HG03159 (cell line): ENCODE measurements at regions not wholly inside any gene's neighbourhood (a gene's known extent, or its start where the extent isn't known, plus 50 kb on each side); places are given as distances from the start of the nearest gene placed in this dataset.
"Not testable (repeated sequence)": the region's sequence is repeated elsewhere in the genome, so short reads cannot be mapped to it uniquely, and the experiment has no call there.

Experiments used
- ATAC-seq: cut with Tn5 transposase; IDR thresholded peaks from one replicate; pipeline ENCODE4 v1.9.1; 2021; ENCODE audit warnings: mild to moderate bottlenecking, moderate library complexity; ENCODE audit not compliant: unreplicated experiment

GRCh38 chr7:49099587-49100326 lies 175.4 kb downstream of the CDC14C start:
- no peak for ATAC-seq

- not testable (repeated sequence) for ATAC-seq
Observed at GRCh38 chr7:49100908-49101740, 176.8 kb downstream of the CDC14C start.

- ATAC-seq: no peak
Observed at GRCh38 chr7:49102411-49102810, 178.1 kb downstream of the CDC14C start.

- no peak for ATAC-seq
Observed at GRCh38 chr7:49111706-49112105, 187.4 kb downstream of the CDC14C start.

GRCh38 chr7:49112222-49112621 lies 187.9 kb downstream of the CDC14C start:
- ATAC-seq: no peak

- no peak for ATAC-seq
Observed at GRCh38 chr7:49112647-49113046, 188.3 kb downstream of the CDC14C start.

GRCh38 chr7:49119706-49120105 lies 195.4 kb downstream of the CDC14C start:
- ATAC-seq: no peak

- no peak for ATAC-seq
Observed at GRCh38 chr7:49125246-49125645, 200.9 kb downstream of the CDC14C start.

- no peak for ATAC-seq
Observed at GRCh38 chr7:49127359-49127913, 203.1 kb downstream of the CDC14C start.

- no peak for ATAC-seq
Observed at GRCh38 chr7:49137978-49138377, 213.6 kb downstream of the CDC14C start.

- no peak for ATAC-seq
Observed at GRCh38 chr7:49150486-49150885, 226.1 kb downstream of the CDC14C start.

- ATAC-seq: no peak
Observed at GRCh38 chr7:49151146-49151545, 226.8 kb downstream of the CDC14C start.

- no peak for ATAC-seq
Observed at GRCh38 chr7:49158321-49158720, 234.0 kb downstream of the CDC14C start.

- no peak for ATAC-seq
Observed at GRCh38 chr7:49159536-49159935, 235.2 kb downstream of the CDC14C start.

- ATAC-seq: no peak
Observed at GRCh38 chr7:49166441-49166840, 242.1 kb downstream of the CDC14C start.

GRCh38 chr7:49172639-49173038 lies 248.3 kb downstream of the CDC14C start:
- ATAC-seq: no peak

GRCh38 chr7:49174396-49174795 lies 250.0 kb downstream of the CDC14C start:
- no peak for ATAC-seq

- ATAC-seq: no peak
Observed at GRCh38 chr7:49187543-49188268, 263.4 kb downstream of the CDC14C start.

- no peak for ATAC-seq
Observed at GRCh38 chr7:49228426-49229098, 304.2 kb downstream of the CDC14C start.

GRCh38 chr7:49229246-49229645 lies 304.9 kb downstream of the CDC14C start:
- ATAC-seq: no peak

- no peak for ATAC-seq
Observed at GRCh38 chr7:49243521-49243920, 319.2 kb downstream of the CDC14C start.
